HCT116 (cell line): ENCODE measurements at regions not wholly inside any gene's neighbourhood (a gene's known extent, or its start where the extent isn't known, plus 50 kb on each side); places are given as distances from the start of the nearest gene placed in this dataset.
A peak's percentile ranks its signal among the peaks of the same experiment; 100 is the strongest.

Experiments used
- ATAC-seq: fragments of 200-7000 bp; cut with Tn5 transposase; 2 replicates; pipeline ENCODE4 v1.9.1; 2020; ENCODE audit warnings: mild to moderate bottlenecking, moderate library complexity
- BruUV-seq: library from RNA; stranded (reverse); fragments of 400-500 nt; replicated peaks from 2 replicates; lab custom pipeline; 2021; lab: Mats Ljungman, UMichigan
- CTCF ChIA-PET: fragments of 300-600 bp; sonication (Branson Sonifier 250); formaldehyde crosslinking; loops from one replicate; lab custom pipeline; 2021; ENCODE audit warnings: antibody characterized with exemption; lab: Charles Lee
- POLR2A ChIA-PET: fragments of 300-600, 350-600 bp; sonication (Branson Sonifier 250); formaldehyde crosslinking; loops from one replicate; lab custom pipeline; 2021; ENCODE audit warnings: antibody characterized with exemption; lab: Charles Lee
- RAD21 ChIA-PET, 2 experiments: fragments of 300-600 bp; sonication (Branson Sonifier 250); formaldehyde crosslinking; loops; one replicate each; lab custom pipeline; 2023; ENCODE audit warnings: low total read pairs in 2 of 2; ENCODE audit not compliant: uncharacterized antibody in 2 of 2, unreplicated experiment in 2 of 2, low non-redundant PET in 1 of 2; lab: Charles Lee
- DNase-seq: peaks from one replicate; pipeline ENCODE4 v3.0.0-alpha.2; 2010; ENCODE audit warnings: low read depth, low spot score
- H2AFZ ChIP-seq: fragments of 200-600 bp; shearing (Covaris generic), sonication (generic); 2 replicates; pipeline ENCODE4 v1.6.1; 2017; ENCODE audit warnings: low read depth, mixed run types, mixed read lengths, antibody characterized with exemption, low read length; ENCODE audit not compliant: poor library complexity, severe bottlenecking
- H3K27ac ChIP-seq: 2 replicates; pipeline ENCODE4 v1.5.1; 2012; ENCODE audit warnings: low read depth, low read length
- H3K27me3 ChIP-seq: fragments of 200-600 bp; sonication (generic); 2 replicates; pipeline ENCODE4 v1.6.1; 2016; ENCODE audit warnings: mixed run types, low read length, mixed read lengths; ENCODE audit not compliant: insufficient read depth
- H3K36me3 ChIP-seq, 2 experiments: fragments of 200-500 bp in 1 of 2; fragments of 200-600 bp in 1 of 2; sonication (Bioruptor generic) in 1 of 2; sonication (generic) in 1 of 2; 2 replicates each; pipeline versions ENCODE4 v1.5.1 to v1.6.1; 2014 to 2016; ENCODE audit warnings: low read length in 2 of 2, inconsistent platforms in 1 of 2, mixed read lengths in 1 of 2, mixed run types in 1 of 2; ENCODE audit not compliant: insufficient read depth in 2 of 2, control insufficient read depth in 1 of 2
- H3K4me1 ChIP-seq, 2 experiments: fragments of 200-600 bp in 1 of 2; sonication (generic) in 1 of 2; 2 replicates each; pipeline versions ENCODE4 v1.5.1 to v1.6.1; 2012 to 2017; ENCODE audit warnings: low read length in 2 of 2, inconsistent platforms in 1 of 2, mild to moderate bottlenecking in 1 of 2, mixed read lengths in 1 of 2, mixed run types in 1 of 2, moderate library complexity in 1 of 2; ENCODE audit not compliant: insufficient read depth in 2 of 2, control insufficient read depth in 1 of 2
- H3K4me2 ChIP-seq: fragments of 200-600 bp; sonication (generic); 2 replicates; pipeline ENCODE4 v1.6.1; 2017; ENCODE audit warnings: mixed run types, low read length, mixed read lengths
- H3K4me3 ChIP-seq, 2 experiments: fragments of 200-600 bp in 1 of 2; sonication (generic) in 1 of 2; replicated peaks in 1 of 2; 2 replicates each; pipeline ENCODE4 v1.5.1; 2011 to 2016; ENCODE audit warnings: low read length in 2 of 2, control low read depth in 1 of 2, low read depth in 1 of 2, mild to moderate bottlenecking in 1 of 2, mixed read lengths in 1 of 2, mixed run types in 1 of 2
- H3K79me2 ChIP-seq: fragments of 200-600 bp; sonication (generic); 2 replicates; pipeline ENCODE4 v1.6.1; 2017; ENCODE audit warnings: mild to moderate bottlenecking, mixed run types, low read length, moderate library complexity, mixed read lengths; ENCODE audit not compliant: insufficient read depth
- H3K9ac ChIP-seq: fragments of 200-600 bp; sonication (generic); 2 replicates; pipeline ENCODE4 v1.6.1; 2016; ENCODE audit warnings: low read length, mixed read lengths
- H3K9me2 ChIP-seq: fragments of 200-600 bp; sonication (generic), shearing (Covaris generic); 2 replicates; pipeline ENCODE4 v1.6.1; 2017; ENCODE audit warnings: mixed run types, mild to moderate bottlenecking, moderate library complexity; ENCODE audit not compliant: insufficient read depth
- H3K9me3 ChIP-seq, 2 experiments: fragments of 200-500 bp in 1 of 2; fragments of 200-600 bp in 1 of 2; sonication (Bioruptor generic) in 1 of 2; sonication (generic) in 1 of 2; 2 replicates each; pipeline ENCODE4 v1.6.1; 2014 to 2017; ENCODE audit warnings: low read length in 2 of 2, mixed read lengths in 2 of 2, inconsistent platforms in 1 of 2, low read depth in 1 of 2, mild to moderate bottlenecking in 1 of 2, mixed run types in 1 of 2, moderate library complexity in 1 of 2; ENCODE audit not compliant: control insufficient read depth in 1 of 2, insufficient read depth in 1 of 2
- H4K20me1 ChIP-seq: fragments of 200-600 bp; sonication (generic), shearing (Covaris generic); 2 replicates; pipeline ENCODE4 v1.6.1; 2017; ENCODE audit warnings: mixed run types, mild to moderate bottlenecking, moderate library complexity; ENCODE audit not compliant: insufficient read depth
- ATF3 ChIP-seq: IDR thresholded peaks from 2 replicates; pipeline ENCODE4 v1.6.1; 2012
- CEBPB ChIP-seq: IDR thresholded peaks from 2 replicates; pipeline ENCODE4 v1.6.1; 2012; ENCODE audit warnings: low read depth
- CTCF ChIP-seq, 3 experiments: fragments of 200-600 bp in 1 of 3; sonication (generic) in 1 of 3; IDR thresholded peaks in 2 of 3; conservative IDR thresholded peaks in 1 of 3; 2 replicates each; pipeline ENCODE4 v1.5.1; 2012 to 2017; ENCODE audit warnings: low read depth in 2 of 3, low read length in 2 of 3, antibody characterized with exemption in 1 of 3, borderline replicate concordance in 1 of 3, control low read depth in 1 of 3, mild to moderate bottlenecking in 1 of 3, mixed read lengths in 1 of 3, mixed run types in 1 of 3, moderate library complexity in 1 of 3; ENCODE audit not compliant: insufficient read depth in 1 of 3
- EGR1 ChIP-seq: IDR thresholded peaks from 2 replicates; pipeline ENCODE4 v1.6.1; 2012; ENCODE audit warnings: low read depth
- FOSL1 ChIP-seq: IDR thresholded peaks from 2 replicates; pipeline ENCODE4 v1.6.1; 2012; ENCODE audit warnings: low read depth
- MAX ChIP-seq: IDR thresholded peaks from 2 replicates; pipeline ENCODE4 v1.6.1; 2012
- RAD21 ChIP-seq: IDR thresholded peaks from 2 replicates; pipeline ENCODE4 v1.6.1; 2012; ENCODE audit warnings: low read depth, mild to moderate bottlenecking
- REST ChIP-seq: IDR thresholded peaks from 2 replicates; pipeline ENCODE4 v1.6.1; 2012; ENCODE audit warnings: low read depth
- SP1 ChIP-seq: IDR thresholded peaks from 2 replicates; pipeline ENCODE4 v1.6.1; 2012; ENCODE audit warnings: low read depth
- SRF ChIP-seq: IDR thresholded peaks from 2 replicates; pipeline ENCODE4 v1.6.1; 2012; ENCODE audit warnings: low read depth
- TCF7L2 ChIP-seq: IDR thresholded peaks from 2 replicates; pipeline ENCODE4 v1.7.0; 2011; ENCODE audit warnings: borderline replicate concordance, inconsistent platforms; ENCODE audit not compliant: insufficient read depth, insufficient read length; ENCODE audit errors: extremely low read depth
- ZFX ChIP-seq: fragments of 450-650 bp; IDR thresholded peaks from 2 replicates; pipeline ENCODE4 v1.6.1; 2017
- intact Hi-C: fragments of 100-400 bp; cut with micrococcal nuclease; formaldehyde crosslinking; loops from 2 replicates; pipeline ENCODE4 v1.10.0; 2022

- DNase-seq = no peak
- BruUV-seq = no TSS peak
- Histone ChIP-seq H3K9ac (no peak overlapping the region), H3K4me2 (peak overlapping the region; percentile 13; the same call in 1 of the 2 replicates), H3K4me3 (no peak overlapping the region), H2AFZ (peak overlapping the region; percentile 89), H3K9me3 (no peaks in the 10 kb centered on the region), H3K4me1 (peaks cover 0 to 14% of the 10 kb centered on the region in 2 experiments; a peak in 2 of 4 replicates), H3K9me2 (peaks cover 2% of the 10 kb centered on the region; the same call in 1 of the 2 replicates), H3K27me3 (no peaks in the 10 kb centered on the region), H4K20me1 (no peaks in the 10 kb centered on the region), H3K79me2 (no peaks in the 10 kb centered on the region), H3K27ac (no peak overlapping the region), H3K36me3 (no peaks in the 10 kb centered on the region)
- no peak for TF ChIP-seq ATF3
- no peak for TF ChIP-seq SRF
- TF ChIP-seq CTCF (IDR thresholded peaks at IDR 0.05 in 2 of 3, conservative IDR thresholded peaks at IDR 0.05 in 1 of 3; ENCODE audit: borderline replicate concordance in 1 of 3, insufficient read depth in 1 of 3, low read depth in 2 of 3, low read length in 2 of 3) = no peak
- TF ChIP-seq FOSL1 = no peak
- TF ChIP-seq TCF7L2 = no peak
- TF ChIP-seq CEBPB = no peak
- no peak for TF ChIP-seq MAX
- TF ChIP-seq EGR1 = no peak
- no peak for TF ChIP-seq RAD21
- TF ChIP-seq ZFX = no peak
- TF ChIP-seq REST = no peak
- TF ChIP-seq SP1 = no peak
- ChIA-PET RAD21 (no interaction called here), CTCF (interaction anchor here (1.2 kb wide), 1 partner anchor 63 kb away, joined by 4 read pairs; no protein-coding TSS in a partner anchor), POLR2A (no interaction called here)
- no peak for ATAC-seq
- intact Hi-C loops = no loop called here
These were observed 114.6 kb upstream of the TCF21 start for GRCh38 chr6:133774356-133774755.
